Astrocyte (in vitro differentiated cells and primary cell): ENCODE measurements at regions not wholly inside any gene's neighbourhood (a gene's known extent, or its start where the extent isn't known, plus 50 kb on each side); places are given as distances from the start of the nearest gene placed in this dataset.

ENCODE experiments used
- DNase-seq: peaks from one replicate; pipeline ENCODE4 v3.0.0-alpha.2; 2010; ENCODE audit warnings: low read depth
- FAIRE-seq: peaks from 2 replicates; lab custom pipeline; 2011; peaks lifted over from hg19 to GRCh38; lab: Jason Lieb, UNC
- H2AFZ ChIP-seq: 2 replicates; pipeline ENCODE4 v1.6.0; 2012; ENCODE audit warnings: low read depth, low read length, inconsistent platforms
- H3K27ac ChIP-seq: 2 replicates; pipeline ENCODE4 v1.5.1; 2011; ENCODE audit warnings: low read depth, low read length, inconsistent platforms
- H3K27me3 ChIP-seq: 2 replicates; pipeline ENCODE4 v1.6.0; 2011; ENCODE audit warnings: low read length, inconsistent platforms; ENCODE audit not compliant: insufficient read depth
- H3K36me3 ChIP-seq: 2 replicates; pipeline ENCODE4 v1.5.1; 2011; ENCODE audit warnings: low read length, inconsistent platforms; ENCODE audit not compliant: insufficient read depth
- H3K4me1 ChIP-seq: 2 replicates; pipeline ENCODE4 v1.5.1; 2011; ENCODE audit warnings: low read length, inconsistent platforms; ENCODE audit not compliant: insufficient read depth
- H3K4me2 ChIP-seq: 2 replicates; pipeline ENCODE4 v1.6.0; 2012; ENCODE audit warnings: low read length, inconsistent platforms
- H3K4me3 ChIP-seq: 2 replicates; pipeline ENCODE4 v1.5.1; 2011; ENCODE audit warnings: low read depth, mild to moderate bottlenecking, low read length, inconsistent platforms; ENCODE audit not compliant: insufficient read depth
- H3K79me2 ChIP-seq: 2 replicates; pipeline ENCODE4 v1.6.0; 2012; ENCODE audit warnings: mild to moderate bottlenecking, low read length, inconsistent platforms; ENCODE audit not compliant: insufficient read depth
- H3K9ac ChIP-seq: 2 replicates; pipeline ENCODE4 v1.6.0; 2012; ENCODE audit warnings: mild to moderate bottlenecking, low read length, inconsistent platforms
- H3K9me3 ChIP-seq: 2 replicates; pipeline ENCODE4 v1.5.1; 2012; ENCODE audit warnings: low read depth, mild to moderate bottlenecking, low read length, inconsistent platforms; ENCODE audit not compliant: insufficient read depth
- H4K20me1 ChIP-seq: 2 replicates; pipeline ENCODE4 v1.6.0; 2012; ENCODE audit warnings: low read length, inconsistent platforms; ENCODE audit not compliant: insufficient read depth
- H3K27ac Mint-ChIP-seq: one replicate; pipeline ENCODE4 v1.8.0; 2021; ENCODE audit warnings: mild to moderate bottlenecking, mixed read lengths; ENCODE audit not compliant: unreplicated experiment
- H3K27me3 Mint-ChIP-seq: one replicate; pipeline ENCODE4 v1.8.0; 2021; ENCODE audit warnings: low read depth, mixed read lengths; ENCODE audit not compliant: unreplicated experiment
- H3K36me3 Mint-ChIP-seq: one replicate; pipeline ENCODE4 v1.8.0; 2021; ENCODE audit warnings: low read depth, mixed read lengths; ENCODE audit not compliant: unreplicated experiment
- H3K4me1 Mint-ChIP-seq: one replicate; pipeline ENCODE4 v1.8.0; 2021; ENCODE audit warnings: low read depth, mixed read lengths; ENCODE audit not compliant: unreplicated experiment
- H3K4me3 Mint-ChIP-seq: one replicate; pipeline ENCODE4 v1.8.0; 2021; ENCODE audit warnings: mild to moderate bottlenecking, moderate library complexity, mixed read lengths; ENCODE audit not compliant: unreplicated experiment
- H3K9me3 Mint-ChIP-seq: one replicate; pipeline ENCODE4 v1.8.0; 2021; ENCODE audit warnings: mild to moderate bottlenecking, mixed read lengths; ENCODE audit not compliant: unreplicated experiment
- EZH2 ChIP-seq: IDR thresholded peaks from 2 replicates; pipeline ENCODE4 v1.6.1; 2012; ENCODE audit warnings: mild to moderate bottlenecking, low read length, inconsistent platforms; ENCODE audit not compliant: insufficient read depth
- TF ChIP-seq, protein P1 (sequence below): IDR thresholded peaks from 2 replicates; pipeline ENCODE4 v1.5.1; 2011; ENCODE audit warnings: low read depth, mild to moderate bottlenecking, inconsistent platforms, low read length, moderate library complexity; ENCODE audit not compliant: insufficient read depth

DNA sequence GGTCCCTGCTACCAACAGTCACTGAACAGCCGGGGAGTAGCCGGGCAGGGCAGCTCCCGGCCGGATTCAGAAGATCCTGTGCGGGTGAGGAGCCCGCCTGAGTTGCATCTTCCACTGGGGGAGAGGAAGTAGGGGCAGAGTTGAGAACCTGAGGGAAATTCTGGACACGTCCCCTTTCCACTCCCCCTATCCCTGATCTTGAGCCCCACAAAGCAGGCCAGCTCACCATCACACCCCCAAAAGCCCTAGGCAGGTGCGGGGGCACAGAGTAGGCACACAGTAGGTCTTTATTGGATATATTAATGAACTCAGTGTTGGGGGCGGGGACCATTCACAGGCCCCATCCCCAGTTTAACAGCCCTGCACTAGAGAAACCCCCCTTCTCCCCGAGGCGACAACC is 81.9 kb upstream of the UXS1 start:
- peaks cover 9% of the 10 kb centered on the region for H3K27me3 Mint-ChIP-seq
- no peak overlapping the region for H3K4me3 Mint-ChIP-seq
- no peak overlapping the region for H2AFZ ChIP-seq
- no peaks in the 10 kb centered on the region for H3K79me2 ChIP-seq
- H3K4me2 ChIP-seq = no peak overlapping the region
- no peak overlapping the region for H3K27ac Mint-ChIP-seq
- H3K4me3 ChIP-seq = no peak overlapping the region
- no peak for FAIRE-seq
- no peak for TF ChIP-seq EZH2
- TF ChIP-seq, protein P1, sequence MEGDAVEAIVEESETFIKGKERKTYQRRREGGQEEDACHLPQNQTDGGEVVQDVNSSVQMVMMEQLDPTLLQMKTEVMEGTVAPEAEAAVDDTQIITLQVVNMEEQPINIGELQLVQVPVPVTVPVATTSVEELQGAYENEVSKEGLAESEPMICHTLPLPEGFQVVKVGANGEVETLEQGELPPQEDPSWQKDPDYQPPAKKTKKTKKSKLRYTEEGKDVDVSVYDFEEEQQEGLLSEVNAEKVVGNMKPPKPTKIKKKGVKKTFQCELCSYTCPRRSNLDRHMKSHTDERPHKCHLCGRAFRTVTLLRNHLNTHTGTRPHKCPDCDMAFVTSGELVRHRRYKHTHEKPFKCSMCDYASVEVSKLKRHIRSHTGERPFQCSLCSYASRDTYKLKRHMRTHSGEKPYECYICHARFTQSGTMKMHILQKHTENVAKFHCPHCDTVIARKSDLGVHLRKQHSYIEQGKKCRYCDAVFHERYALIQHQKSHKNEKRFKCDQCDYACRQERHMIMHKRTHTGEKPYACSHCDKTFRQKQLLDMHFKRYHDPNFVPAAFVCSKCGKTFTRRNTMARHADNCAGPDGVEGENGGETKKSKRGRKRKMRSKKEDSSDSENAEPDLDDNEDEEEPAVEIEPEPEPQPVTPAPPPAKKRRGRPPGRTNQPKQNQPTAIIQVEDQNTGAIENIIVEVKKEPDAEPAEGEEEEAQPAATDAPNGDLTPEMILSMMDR = no peak
- H4K20me1 ChIP-seq = no peaks in the 10 kb centered on the region
- DNase-seq = no peak
- H3K9me3 Mint-ChIP-seq = peaks cover 12% of the 10 kb centered on the region
- no peaks in the 10 kb centered on the region for H3K36me3 Mint-ChIP-seq
- no peak overlapping the region for H3K9ac ChIP-seq
- no peaks in the 10 kb centered on the region for H3K36me3 ChIP-seq
- no peak overlapping the region for H3K27ac ChIP-seq
- no peaks in the 10 kb centered on the region for H3K4me1 ChIP-seq
- H3K27me3 ChIP-seq = peaks cover 1% of the 10 kb centered on the region
- H3K4me1 Mint-ChIP-seq = peaks cover 11% of the 10 kb centered on the region
- H3K9me3 ChIP-seq = no peaks in the 10 kb centered on the region

- H3K27ac ChIP-seq = no peak overlapping the region
- H3K4me3 ChIP-seq = no peak overlapping the region
- Mint-ChIP-seq H3K27ac (no peak overlapping the region), H3K9me3 (peaks cover 12% of the 10 kb centered on the region), H3K4me1 (peaks cover 6% of the 10 kb centered on the region), H3K4me3 (no peak overlapping the region), H3K27me3 (peaks cover 16% of the 10 kb centered on the region), H3K36me3 (no peaks in the 10 kb centered on the region)
- no peaks in the 10 kb centered on the region for H3K79me2 ChIP-seq
- no peak for FAIRE-seq
- H2AFZ ChIP-seq = no peak overlapping the region
- H3K9ac ChIP-seq = no peak overlapping the region
- DNase-seq = no peak
- H4K20me1 ChIP-seq = no peaks in the 10 kb centered on the region
- H3K4me2 ChIP-seq = no peak overlapping the region
- no peaks in the 10 kb centered on the region for H3K9me3 ChIP-seq
- peaks cover 3% of the 10 kb centered on the region for H3K27me3 ChIP-seq
- TF ChIP-seq EZH2 = no peak
- TF ChIP-seq, protein P1 = no peak
- H3K36me3 ChIP-seq = no peaks in the 10 kb centered on the region
- no peaks in the 10 kb centered on the region for H3K4me1 ChIP-seq
Measured at GRCh38 chr2:106274668-106275067, 80.6 kb upstream of the UXS1 start.

- Histone ChIP-seq H3K27ac (no peak overlapping the region), H3K36me3 (no peaks in the 10 kb centered on the region), H3K79me2 (no peaks in the 10 kb centered on the region), H4K20me1 (no peaks in the 10 kb centered on the region), H3K4me3 (no peak overlapping the region), H3K9me3 (no peaks in the 10 kb centered on the region), H3K9ac (no peak overlapping the region), H3K4me2 (no peak overlapping the region), H2AFZ (no peak overlapping the region), H3K4me1 (no peaks in the 10 kb centered on the region), H3K27me3 (peaks cover 5% of the 10 kb centered on the region)
- no peak for DNase-seq
- Mint-ChIP-seq H3K36me3 (no peaks in the 10 kb centered on the region), H3K9me3 (peaks cover 12% of the 10 kb centered on the region), H3K4me3 (no peak overlapping the region), H3K27me3 (peaks cover 18% of the 10 kb centered on the region), H3K4me1 (peaks cover 6% of the 10 kb centered on the region), H3K27ac (no peak overlapping the region)
- no peak for FAIRE-seq
- TF ChIP-seq EZH2 = no peak
- TF ChIP-seq, protein P1 = no peak
Measured at GRCh38 chr2:106272216-106272807, 78.2 kb upstream of the UXS1 start.
